ENCODE measurements at regions not wholly inside any gene's neighbourhood (a gene's known extent, or its start where the extent isn't known, plus 50 kb on each side); places are given as distances from the start of the nearest gene placed in this dataset.
A peak's percentile ranks its signal among the peaks of the same experiment; 100 is the strongest.

DNA sequence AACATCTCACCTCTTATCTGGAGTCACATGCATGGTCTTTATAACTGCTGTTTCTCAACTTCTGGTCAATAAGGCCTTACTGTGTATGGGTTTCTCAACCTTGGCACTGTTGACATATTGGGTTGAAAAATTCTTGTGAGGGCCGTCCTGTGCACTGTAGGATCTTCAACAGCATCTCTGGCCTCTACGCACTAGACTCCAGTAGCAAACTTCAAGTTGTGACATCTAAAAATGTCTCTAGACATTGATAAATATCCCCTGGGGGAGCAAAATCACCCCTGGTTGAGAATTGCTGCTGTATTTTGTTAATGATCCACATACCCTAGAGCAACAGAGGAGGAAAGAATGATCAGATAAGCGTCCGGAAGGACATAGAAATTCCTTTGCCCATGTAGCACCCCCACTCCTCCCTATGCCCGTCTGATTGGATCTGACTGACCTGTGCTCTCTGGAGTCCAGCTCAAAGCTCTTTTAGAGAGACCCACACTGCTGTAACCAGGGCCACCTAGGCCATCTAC lies 423.5 kb upstream of the ZMIZ1 start:
- no peak for DNase-seq (ENCODE audit: missing footprints)
- no peak for ATAC-seq
- intact Hi-C loops (cut with DNase I): no loop called here

DNA sequence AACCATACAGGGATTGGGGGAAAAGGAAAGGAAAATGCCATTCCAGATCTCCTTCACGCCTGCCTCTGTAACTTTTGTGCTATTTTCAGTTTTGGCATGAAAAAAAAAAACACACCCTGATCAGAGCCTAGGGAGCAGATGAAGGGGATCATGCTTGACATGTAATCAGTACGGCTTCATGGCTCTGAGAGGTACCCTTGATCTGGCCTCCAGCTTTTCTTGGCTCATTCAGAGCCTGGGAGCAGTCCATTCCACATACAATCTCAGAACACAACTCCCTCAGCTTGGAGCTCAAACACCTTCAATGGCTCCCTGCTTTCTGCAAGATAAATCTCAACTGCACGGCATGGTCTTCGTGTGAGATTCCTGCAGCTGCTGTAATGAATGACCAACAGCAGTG lies 422.8 kb upstream of the ZMIZ1 start:
- no peak for DNase-seq (ENCODE audit: missing footprints)
- no peak for ATAC-seq
- intact Hi-C loops (cut with DNase I): no loop called here

DNA sequence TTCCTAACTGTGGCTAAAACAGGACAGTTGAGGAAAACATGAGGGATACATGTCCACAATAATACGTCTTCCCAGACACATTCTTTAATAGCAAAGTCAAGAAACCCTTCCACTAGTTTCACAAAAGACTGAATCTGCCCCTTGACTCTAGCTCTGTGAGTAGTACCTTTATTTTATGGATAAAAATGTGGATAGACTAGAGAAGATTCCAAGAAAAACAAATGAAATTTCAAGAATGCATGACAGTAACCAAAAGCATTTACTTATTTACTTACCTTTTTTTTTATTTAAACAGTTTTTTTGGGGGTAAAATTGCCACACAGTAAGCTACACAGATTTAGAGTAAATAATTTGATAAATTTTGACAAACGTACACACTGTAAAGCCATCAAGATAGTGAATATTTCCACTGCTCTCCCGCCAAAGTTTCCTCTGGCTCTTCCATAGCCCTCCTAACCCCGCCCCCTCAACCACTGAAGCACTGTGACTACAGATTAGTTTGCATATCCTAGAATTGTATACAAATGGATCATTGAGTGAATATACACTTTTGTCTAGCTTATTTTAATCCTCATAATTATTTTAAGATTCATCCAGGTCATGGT lies 420.4 kb upstream of the ZMIZ1 start:
- intact Hi-C loops (cut with DNase I): no loop called here
- DNase-seq (ENCODE audit: missing footprints) (no peak), ATAC-seq (no peak)

DNA sequence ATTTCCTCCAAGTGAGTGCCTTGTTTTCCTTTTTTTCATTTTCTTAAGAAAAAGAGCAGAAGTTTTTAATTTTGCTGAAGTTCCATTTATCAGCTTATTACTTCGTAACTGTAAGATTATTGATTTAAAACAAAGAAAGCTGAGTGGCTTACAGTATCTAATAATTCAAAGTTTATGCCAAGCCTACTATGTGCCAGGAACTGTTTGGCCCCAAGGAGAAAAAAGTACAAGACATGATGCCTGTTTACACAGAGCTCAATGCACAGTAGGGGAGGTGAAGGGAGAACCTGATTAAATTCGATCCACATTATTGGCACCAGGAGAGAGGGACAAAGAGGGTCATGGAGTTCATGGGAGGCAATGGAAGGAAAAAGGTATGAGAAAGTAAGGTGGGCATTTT lies 419.3 kb upstream of the ZMIZ1 start:
- intact Hi-C loops (cut with DNase I): no loop called here
- ATAC-seq: no peak
- no peak for DNase-seq (ENCODE audit: missing footprints)

DNA sequence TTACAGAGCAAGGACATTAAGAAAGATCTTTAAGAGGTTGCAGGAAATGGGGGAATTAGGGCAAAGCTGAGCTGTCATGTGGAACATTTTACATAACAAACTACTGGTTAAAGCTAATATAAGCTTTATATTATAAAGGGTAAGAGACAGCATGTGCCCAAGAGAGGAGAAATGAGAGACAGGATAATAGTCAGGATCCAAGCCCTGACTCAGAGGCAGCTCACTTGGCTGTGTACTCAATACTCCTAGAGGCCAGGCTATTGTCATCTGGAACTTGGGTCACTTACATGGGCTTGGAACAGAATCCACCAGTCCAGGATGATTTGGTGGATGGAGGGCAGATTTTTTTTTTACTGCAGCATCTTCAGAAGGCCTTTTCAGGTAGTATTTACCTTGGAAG lies 418.6 kb upstream of the ZMIZ1 start:
- ATAC-seq: no peak
- intact Hi-C loops (cut with DNase I): loop anchor here (10.0 kb wide), 1 partner anchor 345 kb away; no protein-coding TSS in a partner anchor
- DNase-seq (ENCODE audit: missing footprints): no peak

DNA sequence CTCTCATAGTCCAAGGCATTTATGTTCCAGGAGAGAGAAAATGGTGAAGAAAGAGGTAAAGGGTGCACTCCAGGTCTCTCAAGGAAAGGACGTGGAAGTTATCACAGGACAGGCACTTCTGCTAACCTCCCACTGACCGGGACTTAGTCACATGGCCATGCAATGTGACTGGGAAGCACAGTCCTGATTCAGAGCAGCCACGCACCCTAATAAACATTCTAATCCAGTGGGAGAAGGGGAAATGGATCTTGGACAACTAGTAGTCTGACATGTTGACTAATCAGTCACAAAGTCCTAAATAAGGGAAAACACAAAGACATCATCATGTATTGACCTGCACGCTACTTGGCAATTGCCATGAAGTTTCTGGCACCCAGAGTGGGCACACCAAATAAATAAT lies 417.5 kb upstream of the ZMIZ1 start:
- intact Hi-C loops (cut with DNase I): loop anchor here (10.0 kb wide), 1 partner anchor 346 kb away; no protein-coding TSS in a partner anchor
- no peak for ATAC-seq

DNA sequence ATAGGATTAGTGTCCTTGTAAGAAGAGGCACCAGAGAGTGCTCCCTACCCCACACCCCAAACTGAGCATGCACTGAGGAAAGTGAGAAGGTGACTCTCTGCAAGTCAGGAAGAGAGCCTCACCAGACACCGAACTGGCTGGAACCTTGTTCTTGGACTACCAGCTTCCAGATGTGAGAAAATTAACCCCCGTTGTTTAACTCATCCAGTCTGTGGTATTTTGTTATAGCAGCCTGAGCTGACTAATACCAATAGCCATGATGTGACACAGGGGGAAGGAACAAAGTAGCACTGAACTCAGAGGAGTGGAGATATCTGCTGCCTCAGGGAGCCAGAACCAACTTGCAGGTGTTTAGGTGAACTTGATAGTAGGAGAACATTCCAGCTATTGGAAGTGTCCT lies 415.2 kb upstream of the ZMIZ1 start:
- DNase-seq (ENCODE audit: missing footprints): no peak
- intact Hi-C loops (cut with DNase I): loop anchor here (10.0 kb wide), 1 partner anchor 349 kb away; no protein-coding TSS in a partner anchor
- no peak for ATAC-seq

More for the DNA sequence above, 417.5 kb upstream of the ZMIZ1 start:
- no peak for DNase-seq (ENCODE audit: missing footprints)

DNA sequence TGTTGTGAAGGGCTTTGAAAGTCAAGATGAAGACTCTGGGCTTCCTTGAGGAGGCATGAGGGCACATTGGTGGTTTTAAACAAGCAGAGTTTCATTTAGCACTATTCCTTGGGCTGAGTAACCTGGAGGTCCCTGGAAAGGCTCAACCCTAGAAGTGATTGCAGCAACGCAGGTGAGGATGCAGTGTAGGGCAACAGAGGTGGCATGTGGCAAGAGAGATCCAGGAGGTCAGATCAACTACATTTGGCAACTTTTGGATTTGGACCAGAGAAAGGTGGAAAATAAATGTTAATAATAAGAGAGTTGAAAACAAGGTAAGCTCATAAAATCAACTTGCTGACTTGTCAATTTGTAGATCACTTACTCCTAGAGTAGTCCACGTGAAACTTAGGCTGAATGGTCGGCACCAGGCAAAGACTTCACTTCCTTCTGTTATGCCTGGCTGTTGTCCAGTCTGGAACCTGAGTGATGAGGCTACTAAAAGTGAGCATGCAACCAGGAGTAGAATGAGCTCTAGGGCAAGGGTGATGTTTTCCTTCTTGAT lies 414.6 kb upstream of the ZMIZ1 start:
- no peak for DNase-seq (ENCODE audit: missing footprints)
- ATAC-seq: no peak
- intact Hi-C loops (cut with DNase I): loop anchor here (10.0 kb wide), 1 partner anchor 349 kb away; no protein-coding TSS in a partner anchor

DNA sequence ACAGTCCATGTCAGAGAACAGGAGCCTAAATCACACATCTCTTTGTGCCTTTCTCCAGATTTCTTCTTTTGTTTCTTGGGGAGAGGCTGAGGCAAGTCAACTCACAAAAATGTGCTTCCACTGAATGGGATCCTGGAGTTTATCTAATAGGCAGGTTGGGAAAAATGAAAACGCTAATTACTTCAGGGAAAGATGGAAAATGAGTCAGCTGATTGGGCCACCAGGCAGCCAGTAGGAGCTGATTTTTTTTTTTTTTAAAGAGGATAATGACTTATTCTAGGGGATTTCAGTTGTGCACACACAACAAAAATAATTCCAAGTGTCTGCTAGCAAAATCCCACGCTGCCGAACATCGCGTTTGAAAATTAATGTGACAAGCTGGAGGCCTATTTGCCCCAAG lies 412.8 kb upstream of the ZMIZ1 start:
- DNase-seq (ENCODE audit: missing footprints): no peak
- ATAC-seq: no peak
- intact Hi-C loops (cut with DNase I): loop anchor here (5.0 to 10.0 kb wide), 3 partner anchors 351 to 609 kb away; no protein-coding TSS in a partner anchor

DNA sequence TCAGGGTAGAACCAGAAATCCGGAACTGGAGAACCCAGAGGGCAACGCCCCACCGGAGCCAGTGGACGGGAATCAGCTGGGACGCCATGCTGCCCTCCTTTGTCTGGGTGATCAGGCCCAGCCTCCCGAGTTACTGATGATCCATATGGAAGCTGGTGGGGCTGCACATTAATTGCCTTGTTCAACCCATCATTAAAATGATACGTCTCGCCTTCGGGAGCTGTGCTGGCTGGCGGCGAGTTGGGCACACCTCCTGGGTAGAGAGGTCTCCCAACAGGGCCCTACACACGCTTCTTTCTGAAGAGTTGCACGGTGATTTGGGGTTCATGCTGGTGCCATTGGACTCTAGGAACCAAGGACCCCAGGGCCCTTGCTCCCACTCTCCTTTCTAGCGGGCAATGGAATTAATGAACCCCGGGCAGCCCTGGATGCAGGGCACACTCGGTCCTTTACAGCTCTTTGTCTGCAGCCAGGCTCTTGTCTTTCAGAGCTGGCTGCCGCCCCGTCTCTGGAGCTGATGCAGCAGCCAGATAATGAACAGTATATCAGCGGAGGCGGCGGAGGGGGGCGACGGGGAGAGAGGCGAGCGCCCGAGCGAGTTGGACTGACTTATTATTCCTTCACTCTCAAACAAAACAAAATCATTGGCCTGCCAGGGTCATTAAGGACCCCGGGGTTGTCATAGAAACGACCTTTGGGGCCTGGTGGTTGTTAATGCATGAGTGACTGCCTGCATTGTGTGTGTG lies 412.2 kb upstream of the ZMIZ1 start:
- no peak for ATAC-seq
- no peak for DNase-seq (ENCODE audit: missing footprints)
- intact Hi-C loops (cut with DNase I): loop anchor here (5.0 to 10.0 kb wide), 3 partner anchors 352 to 609 kb away; no protein-coding TSS in a partner anchor

DNA sequence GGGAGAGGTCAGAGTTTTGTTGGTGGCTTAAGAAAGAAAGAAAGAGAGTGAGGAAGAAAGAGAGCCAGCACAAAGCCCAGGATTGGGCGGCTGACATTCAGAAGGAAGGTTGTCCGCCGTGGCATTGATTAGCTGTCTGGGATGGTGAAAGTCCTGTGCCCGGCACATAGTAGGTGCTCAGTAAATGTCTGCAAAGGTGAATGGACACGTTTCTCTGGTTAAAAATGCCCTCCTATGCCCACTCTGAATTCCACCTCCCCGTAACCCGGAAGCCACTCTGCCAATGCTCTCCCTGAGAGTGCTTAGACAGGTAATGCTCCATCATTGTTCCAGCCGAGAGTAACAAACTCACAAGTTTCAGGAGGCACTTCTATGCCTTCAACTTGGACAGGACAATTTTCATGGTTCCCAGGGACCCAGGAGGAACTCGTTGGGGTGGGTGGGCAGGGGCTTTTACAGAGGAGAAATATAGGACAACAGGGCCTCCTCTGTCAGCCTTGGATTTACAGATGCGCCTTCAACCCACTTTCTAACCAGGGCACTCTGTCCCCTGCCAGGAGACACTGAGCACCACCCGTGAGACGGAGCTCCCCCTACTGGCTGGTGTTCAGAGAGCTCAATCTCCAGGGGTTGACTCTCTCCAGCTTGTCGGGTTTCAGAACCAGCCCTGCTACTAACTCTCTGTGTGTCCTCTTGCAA lies 411.5 kb upstream of the ZMIZ1 start:
- ATAC-seq: peak; percentile 85
- DNase-seq (ENCODE audit: missing footprints): peak; percentile 78
- intact Hi-C loops (cut with DNase I): loop anchor here (5.0 to 10.0 kb wide), 3 partner anchors 353 to 610 kb away; no protein-coding TSS in a partner anchor

DNA sequence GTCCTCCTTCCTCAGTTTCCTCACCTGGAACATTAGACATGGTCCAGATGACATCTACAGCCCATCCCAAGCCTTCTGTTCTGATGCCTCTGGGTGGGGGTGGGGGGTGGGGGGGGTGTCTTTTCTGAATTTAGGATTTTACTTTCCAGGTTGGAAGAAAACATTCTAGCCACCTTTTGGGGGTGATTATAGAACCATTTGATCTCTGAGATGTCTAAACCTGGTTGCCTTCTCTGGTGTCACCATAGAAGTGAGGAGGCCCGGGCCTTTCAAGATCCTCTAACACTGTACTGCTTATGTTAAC lies 411.0 kb upstream of the ZMIZ1 start:
- ATAC-seq (no peak), DNase-seq (ENCODE audit: missing footprints) (no peak)
- intact Hi-C loops (cut with DNase I): loop anchor here (5.0 to 10.0 kb wide), 3 partner anchors 353 to 611 kb away; no protein-coding TSS in a partner anchor

DNA sequence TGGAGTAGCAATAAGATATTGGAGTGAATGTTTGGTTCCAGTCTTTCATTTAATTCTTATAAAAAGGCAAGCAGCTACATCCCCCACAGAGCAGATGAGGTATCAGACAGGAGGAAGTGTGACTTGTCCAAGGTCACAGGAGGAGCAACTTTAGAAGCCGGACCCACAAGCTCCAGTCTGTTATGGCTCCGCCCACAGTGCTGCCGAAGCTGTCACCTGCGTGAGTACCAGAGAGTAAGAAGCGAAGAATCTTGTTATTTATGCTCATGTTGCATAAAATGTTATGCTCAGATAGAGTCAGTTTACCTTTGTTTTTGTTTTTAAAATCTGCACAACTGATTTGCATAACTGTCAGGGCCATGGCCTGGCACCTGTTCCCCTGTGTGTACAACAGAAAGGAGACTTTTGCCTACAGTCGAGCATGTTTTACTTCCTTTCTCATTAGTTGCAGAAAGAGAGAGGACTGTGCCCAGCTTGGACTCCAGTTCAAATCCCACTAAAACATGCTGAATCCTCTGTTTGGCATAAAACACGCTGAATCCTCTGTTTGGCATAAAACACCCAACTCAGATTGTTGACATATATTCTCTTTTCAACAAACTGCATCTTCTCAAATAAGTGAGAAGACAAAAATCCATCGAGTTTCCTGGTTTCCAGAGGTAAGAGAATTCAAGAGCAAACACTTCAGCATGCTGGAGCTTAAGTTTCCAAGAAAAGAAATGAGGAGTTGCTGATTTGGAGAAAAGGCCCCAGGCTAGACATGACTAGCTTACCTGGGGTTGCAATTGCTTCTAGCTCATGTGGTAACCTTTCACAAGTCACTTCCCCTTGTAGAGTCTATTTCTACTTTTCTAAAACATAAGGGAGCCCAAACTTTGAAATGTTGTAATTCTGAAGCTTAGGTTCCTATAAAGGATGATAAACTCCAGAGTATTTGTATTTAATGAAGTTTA lies 409.8 kb upstream of the ZMIZ1 start:
- intact Hi-C loops (cut with DNase I): loop anchor here (5.0 to 10.0 kb wide), 3 partner anchors 354 to 612 kb away; no protein-coding TSS in a partner anchor
- DNase-seq (ENCODE audit: missing footprints) (no peak), ATAC-seq (no peak)

DNA sequence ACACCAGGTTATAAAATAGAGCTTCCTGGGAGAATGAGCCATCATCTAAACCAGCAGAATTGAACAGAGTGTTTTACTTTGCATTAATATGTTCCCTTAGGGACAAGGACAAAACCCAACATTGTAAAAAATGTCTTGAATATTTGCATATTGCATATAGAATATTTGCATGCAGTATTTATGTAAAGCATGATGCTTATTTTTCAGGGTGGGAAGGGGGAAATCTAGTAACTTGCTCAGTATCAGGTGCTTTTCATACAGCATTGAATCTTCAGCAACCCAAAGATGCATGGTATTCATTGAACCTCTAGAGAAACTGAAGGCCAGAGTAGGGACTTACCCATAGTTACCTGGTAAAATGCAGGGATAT lies 409.2 kb upstream of the ZMIZ1 start:
- intact Hi-C loops (cut with DNase I): loop anchor here (5.0 to 10.0 kb wide), 3 partner anchors 355 to 612 kb away; no protein-coding TSS in a partner anchor
- DNase-seq (ENCODE audit: missing footprints) (no peak), ATAC-seq (no peak)

DNA sequence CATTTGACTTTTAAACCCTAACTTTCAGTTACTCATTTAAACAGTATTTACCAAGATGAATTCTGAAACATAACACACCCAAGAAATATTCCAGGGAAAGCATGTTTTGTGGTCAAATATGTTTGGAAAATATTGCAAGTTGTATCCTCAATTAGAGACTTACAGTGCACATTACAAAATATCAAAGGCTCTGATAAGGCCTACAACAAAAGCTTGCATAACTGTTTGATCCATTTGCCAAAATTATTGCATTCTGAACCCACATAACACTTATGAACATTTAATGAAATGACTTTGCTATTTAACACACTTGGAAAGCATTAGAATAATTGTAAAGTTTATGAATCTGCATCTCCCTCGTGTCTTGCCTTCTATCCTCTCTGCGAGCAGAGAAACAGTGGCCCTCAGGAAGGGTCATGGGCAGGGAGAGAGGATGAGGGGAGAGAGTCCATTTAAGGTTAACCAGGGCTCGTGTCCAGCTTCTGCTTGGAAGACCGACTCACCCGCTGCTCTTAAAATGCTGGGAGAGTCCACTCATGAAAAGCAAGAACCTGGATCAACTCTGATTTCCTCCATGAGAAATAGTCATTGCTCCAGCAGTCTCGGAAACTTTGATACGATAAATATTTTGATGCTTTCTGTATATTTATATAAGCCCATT lies 408.2 kb upstream of the ZMIZ1 start:
- intact Hi-C loops (cut with DNase I): no loop called here
- ATAC-seq (no peak), DNase-seq (ENCODE audit: missing footprints) (no peak)

DNA sequence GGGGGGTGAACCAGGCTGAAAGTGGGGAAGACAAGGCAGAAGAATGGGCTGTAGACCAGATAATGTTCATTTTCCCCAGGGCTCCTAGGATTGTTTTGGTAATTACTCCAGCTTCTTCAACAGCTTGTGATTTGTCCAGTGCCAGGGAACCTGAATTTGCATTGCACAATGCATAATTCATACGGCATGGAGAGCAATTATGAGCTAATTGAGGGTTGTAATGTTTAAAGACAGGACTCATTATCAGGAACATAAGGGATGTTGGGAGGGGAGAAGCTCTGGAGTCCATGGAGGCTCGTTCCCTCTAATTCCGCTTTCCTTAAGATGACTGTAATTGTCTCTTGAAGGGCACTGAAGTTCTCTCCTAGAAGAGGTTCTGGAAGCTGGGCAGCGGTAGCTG lies 405.0 kb upstream of the ZMIZ1 start:
- DNase-seq (ENCODE audit: missing footprints) (no peak), ATAC-seq (no peak)
- intact Hi-C loops (cut with DNase I): no loop called here

DNA sequence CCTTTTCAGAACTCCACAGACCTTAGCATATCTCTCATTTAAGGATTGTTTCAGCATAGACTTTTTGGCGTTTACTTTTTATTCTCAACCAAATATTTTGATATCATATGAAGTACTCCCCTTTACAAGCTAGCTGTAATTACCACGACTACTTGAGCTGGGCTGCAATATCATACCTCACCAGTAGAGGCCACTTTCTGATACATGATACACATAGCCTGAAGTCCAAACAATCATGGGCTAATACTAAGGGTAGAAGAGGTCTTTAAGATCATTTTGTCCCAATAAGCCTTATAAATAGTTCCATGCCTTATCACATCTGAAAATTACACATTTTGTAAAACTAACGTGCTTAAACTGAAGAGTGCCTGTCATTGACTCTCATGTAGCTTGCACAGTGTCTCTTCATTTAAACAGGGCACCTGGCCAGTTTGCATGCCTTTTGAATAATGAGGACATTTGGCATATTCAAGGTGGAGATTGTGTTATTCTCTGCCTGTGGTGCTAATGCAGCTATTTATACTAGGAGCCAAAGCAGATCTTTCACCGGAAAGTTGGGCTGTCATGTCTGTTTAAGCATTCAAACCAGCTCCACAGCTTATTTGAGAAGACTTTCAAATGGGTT lies 403.7 kb upstream of the ZMIZ1 start:
- DNase-seq (ENCODE audit: missing footprints) (no peak), ATAC-seq (no peak)
- intact Hi-C loops (cut with DNase I): loop anchor here (5.0 kb wide), 1 partner anchor 532 kb away; no protein-coding TSS in a partner anchor

All from Right ventricle myocardium inferior (tissue), 1 donor.